ENCODE measurements at regions not wholly inside any gene's neighbourhood (a gene's known extent, or its start where the extent isn't known, plus 50 kb on each side); places are given as distances from the start of the nearest gene placed in this dataset.

- TF ChIP-seq CTCF (IDR thresholded peaks at IDR 0.05) (no peak), EP300 (IDR thresholded peaks at IDR 0.05) (no peak)
Measured at GRCh38 chr5:60334281-60334713, 365.7 kb downstream of the DEPDC1B start.

Measured in suprapubic skin (tissue), 3 donors.